ENCODE measurements at regions not wholly inside any gene's neighbourhood (a gene's known extent, or its start where the extent isn't known, plus 50 kb on each side); places are given as distances from the start of the nearest gene placed in this dataset.
"Not testable (repeated sequence)": the region's sequence is repeated elsewhere in the genome, so short reads cannot be mapped to it uniquely, and the experiment has no call there.

GRCh38 chr13:53101883-53102282, 73.3 kb downstream of the OLFM4 start:
- no peak for DNase-seq
- in situ Hi-C loops (cut with MboI; ENCODE audit: low pct_unique_long_range_greater_than_20kb, low sequenced_read_pairs), result no loop called here

GRCh38 chr13:53104136-53104535, 75.5 kb downstream of the OLFM4 start:
- in situ Hi-C loops (cut with MboI; ENCODE audit: low pct_unique_long_range_greater_than_20kb, low sequenced_read_pairs), result no loop called here

GRCh38 chr13:53105477-53105876, 76.9 kb downstream of the OLFM4 start:
- in situ Hi-C loops (cut with MboI; ENCODE audit: low pct_unique_long_range_greater_than_20kb, low sequenced_read_pairs), result no loop called here
- DNase-seq, result no peak

More at GRCh38 chr13:53104136-53104535, 75.5 kb downstream of the OLFM4 start:
- DNase-seq, result no peak

GRCh38 chr13:53105890-53106289, 77.3 kb downstream of the OLFM4 start:
- DNase-seq, result no peak
- in situ Hi-C loops (cut with MboI; ENCODE audit: low pct_unique_long_range_greater_than_20kb, low sequenced_read_pairs), result no loop called here

- DNase-seq, result no peak
- in situ Hi-C loops (cut with MboI; ENCODE audit: low pct_unique_long_range_greater_than_20kb, low sequenced_read_pairs), result no loop called here
These were observed 81.6 kb downstream of the OLFM4 start for GRCh38 chr13:53110181-53110580.

- in situ Hi-C loops (cut with MboI; ENCODE audit: low pct_unique_long_range_greater_than_20kb, low sequenced_read_pairs), result no loop called here
- no peak for DNase-seq
These were observed 82.0 kb downstream of the OLFM4 start for GRCh38 chr13:53110614-53111013.

- no peak for DNase-seq
These were observed 83.9 kb downstream of the OLFM4 start for GRCh38 chr13:53112522-53112921.

GRCh38 chr13:53117048-53117447, 88.4 kb downstream of the OLFM4 start:
- DNase-seq; in situ Hi-C loops (cut with MboI; ENCODE audit: low pct_unique_long_range_greater_than_20kb, low sequenced_read_pairs): not testable (repeated sequence)

More at GRCh38 chr13:53112522-53112921, 83.9 kb downstream of the OLFM4 start:
- in situ Hi-C loops (cut with MboI; ENCODE audit: low pct_unique_long_range_greater_than_20kb, low sequenced_read_pairs), result no loop called here

- in situ Hi-C loops (cut with MboI; ENCODE audit: low pct_unique_long_range_greater_than_20kb, low sequenced_read_pairs), result no loop called here
- DNase-seq, result no peak
These were observed 92.6 kb downstream of the OLFM4 start for GRCh38 chr13:53121131-53121773.

- DNase-seq, result no peak
- in situ Hi-C loops (cut with MboI; ENCODE audit: low pct_unique_long_range_greater_than_20kb, low sequenced_read_pairs), result no loop called here
These were observed 93.3 kb downstream of the OLFM4 start for GRCh38 chr13:53121919-53122318.

GRCh38 chr13:53123536-53123935, 94.9 kb downstream of the OLFM4 start:
- no peak for DNase-seq
- in situ Hi-C loops (cut with MboI; ENCODE audit: low pct_unique_long_range_greater_than_20kb, low sequenced_read_pairs), result no loop called here

GRCh38 chr13:53124623-53125022, 96.0 kb downstream of the OLFM4 start:
- DNase-seq, result no peak
- in situ Hi-C loops (cut with MboI; ENCODE audit: low pct_unique_long_range_greater_than_20kb, low sequenced_read_pairs), result no loop called here

- no peak for DNase-seq
- in situ Hi-C loops (cut with MboI; ENCODE audit: low pct_unique_long_range_greater_than_20kb, low sequenced_read_pairs), result no loop called here
These were observed 98.2 kb downstream of the OLFM4 start for GRCh38 chr13:53126841-53127245.

GRCh38 chr13:53127373-53127772, 98.8 kb downstream of the OLFM4 start:
- in situ Hi-C loops (cut with MboI; ENCODE audit: low pct_unique_long_range_greater_than_20kb, low sequenced_read_pairs), result no loop called here
- DNase-seq, result no peak

GRCh38 chr13:53129864-53130393, 101.3 kb downstream of the OLFM4 start:
- in situ Hi-C loops (cut with MboI; ENCODE audit: low pct_unique_long_range_greater_than_20kb, low sequenced_read_pairs), result no loop called here
- no peak for DNase-seq

GRCh38 chr13:53131361-53131760, 102.7 kb downstream of the OLFM4 start:
- in situ Hi-C loops (cut with MboI; ENCODE audit: low pct_unique_long_range_greater_than_20kb, low sequenced_read_pairs), result no loop called here
- no peak for DNase-seq

- DNase-seq, result no peak
- in situ Hi-C loops (cut with MboI; ENCODE audit: low pct_unique_long_range_greater_than_20kb, low sequenced_read_pairs), result no loop called here
These were observed 106.7 kb downstream of the OLFM4 start for GRCh38 chr13:53135301-53135700.

- no peak for DNase-seq
- in situ Hi-C loops (cut with MboI; ENCODE audit: low pct_unique_long_range_greater_than_20kb, low sequenced_read_pairs), result no loop called here
These were observed 108.1 kb downstream of the OLFM4 start for GRCh38 chr13:53136554-53137215.

GRCh38 chr13:53137779-53138178, 109.2 kb downstream of the OLFM4 start:
- in situ Hi-C loops (cut with MboI; ENCODE audit: low pct_unique_long_range_greater_than_20kb, low sequenced_read_pairs), result no loop called here
- no peak for DNase-seq

GRCh38 chr13:53138376-53139036, 109.9 kb downstream of the OLFM4 start:
- in situ Hi-C loops (cut with MboI; ENCODE audit: low pct_unique_long_range_greater_than_20kb, low sequenced_read_pairs), result no loop called here
- DNase-seq, result no peak

Data from KBM-7 (cell line).